K562 (cell line): ENCODE measurements at regions not wholly inside any gene's neighbourhood (a gene's known extent, or its start where the extent isn't known, plus 50 kb on each side); places are given as distances from the start of the nearest gene placed in this dataset.

Experiments used
- ATAC-seq: fragments of 200-7000 bp; cut with Tn5 transposase; 3 replicates; pipeline ENCODE4 v1.9.1; 2020; ENCODE audit warnings: moderate library complexity
- BruUV-seq: library from RNA; stranded (reverse); fragments of 400-500 nt; replicated peaks from 2 replicates; lab custom pipeline; 2021; lab: Mats Ljungman, UMichigan
- CTCF ChIA-PET: fragments of 300-600 bp; formaldehyde crosslinking; extraction: SDS; loops from one replicate; lab custom pipeline; 2021; ENCODE audit warnings: low intra/inter-chr PET ratio; lab: Yijun Ruan, JAX
- POLR2A ChIA-PET: fragments of 300-600, 350-650 bp; sonication (Branson Sonifier 250); formaldehyde crosslinking; extraction: SDS; loops from one replicate; lab custom pipeline; 2021; ENCODE audit warnings: antibody characterized with exemption, inconsistent platforms; lab: Yijun Ruan, JAX
- DNase-seq, 4 experiments: peaks; one replicate each; pipeline versions ENCODE4 v3.0.0 to v3.0.0-alpha.2; 2011 to 2018; ENCODE audit warnings: low spot score in 3 of 4, mixed read lengths in 3 of 4; ENCODE audit errors: extremely low read depth in 1 of 4
- FAIRE-seq: peaks from 2 replicates; lab custom pipeline; 2011; peaks lifted over from hg19 to GRCh38; lab: Jason Lieb, UNC
- H2AFZ ChIP-seq: 2 replicates; pipeline ENCODE4 v1.6.0; 2011; ENCODE audit warnings: low read depth, low read length, control low read depth, inconsistent platforms
- H3K27ac ChIP-seq: fragments of 200-600 bp; 3 replicates; pipeline ENCODE4 v1.8.0; 2011; ENCODE audit warnings: low read depth, mild to moderate bottlenecking, control low read depth, inconsistent platforms, low read length, moderate library complexity, mixed read lengths; ENCODE audit errors: extremely low read depth
- H3K27me3 ChIP-seq, 2 experiments: fragments of 300-600 bp in 1 of 2; 2 replicates in 1 of 2; 3 replicates in 1 of 2; pipeline versions ENCODE4 v1.6.0 to v1.8.0; 2011; ENCODE audit warnings: inconsistent platforms in 2 of 2, low read length in 2 of 2, mild to moderate bottlenecking in 1 of 2, mixed read lengths in 1 of 2, moderate library complexity in 1 of 2; ENCODE audit not compliant: control insufficient read depth in 2 of 2, insufficient read depth in 2 of 2
- H3K36me3 ChIP-seq: fragments of 300-600 bp; 3 replicates; pipeline ENCODE4 v1.8.0; 2011; ENCODE audit warnings: mild to moderate bottlenecking, low read length, inconsistent platforms; ENCODE audit not compliant: control insufficient read depth, insufficient read depth
- H3K4me1 ChIP-seq, 2 experiments: fragments of 200-600 bp in 1 of 2; replicated peaks in 1 of 2; 2 replicates in 1 of 2; 3 replicates in 1 of 2; pipeline versions ENCODE4 v1.5.1 to v1.8.0; 2011; ENCODE audit warnings: inconsistent platforms in 2 of 2, low read length in 2 of 2, mild to moderate bottlenecking in 1 of 2, mixed read lengths in 1 of 2, moderate library complexity in 1 of 2; ENCODE audit not compliant: control insufficient read depth in 2 of 2, insufficient read depth in 2 of 2
- H3K4me2 ChIP-seq: 2 replicates; pipeline ENCODE4 v1.6.1; 2011; ENCODE audit warnings: low read length, control low read depth, inconsistent platforms, mixed read lengths; ENCODE audit not compliant: insufficient read depth
- H3K4me3 ChIP-seq: fragments of 200-600 bp; sonication (generic), shearing (Covaris generic); 2 replicates; pipeline ENCODE4 v1.5.1; 2016; ENCODE audit warnings: control low read depth, inconsistent platforms
- H3K79me2 ChIP-seq: fragments of 200-600 bp; 3 replicates; pipeline ENCODE4 v1.8.0; 2011; ENCODE audit warnings: low read length, inconsistent platforms; ENCODE audit not compliant: control insufficient read depth, insufficient read depth
- H3K9ac ChIP-seq, 2 experiments: 2 replicates each; pipeline versions ENCODE4 v1.6.0 to v1.6.1; 2011; ENCODE audit warnings: low read depth in 2 of 2, low read length in 2 of 2, control low read depth in 1 of 2, inconsistent platforms in 1 of 2, mild to moderate bottlenecking in 1 of 2, mixed read lengths in 1 of 2; ENCODE audit not compliant: insufficient read depth in 1 of 2
- H3K9me1 ChIP-seq: one replicate; pipeline ENCODE4 v1.6.0; 2011; ENCODE audit warnings: inconsistent platforms, mild to moderate bottlenecking, low read length, moderate library complexity; ENCODE audit not compliant: control insufficient read depth, insufficient read depth
- H3K9me3 ChIP-seq: replicated peaks from 2 replicates; pipeline ENCODE4 v1.5.1; 2011; ENCODE audit warnings: low read depth, low read length, inconsistent platforms; ENCODE audit not compliant: control insufficient read depth, insufficient read depth
- H4K20me1 ChIP-seq: replicated peaks from 2 replicates; pipeline ENCODE4 v1.6.1; 2011; ENCODE audit warnings: low read length, inconsistent platforms, mixed read lengths; ENCODE audit not compliant: control insufficient read depth, insufficient read depth
- CBX1 ChIP-seq: sonication (generic); IDR thresholded peaks from 2 replicates; pipeline ENCODE4 v1.6.1; 2016; ENCODE audit warnings: antibody characterized with exemption, low read depth, mild to moderate bottlenecking
- CREM ChIP-seq: IDR thresholded peaks from 2 replicates; pipeline ENCODE4 v1.6.1; 2014; ENCODE audit warnings: antibody characterized with exemption, low read depth
- E2F8 ChIP-seq: fragments of 450-650 bp; IDR thresholded peaks from 2 replicates; pipeline ENCODE4 v1.7.1; 2018; ENCODE audit warnings: mild to moderate bottlenecking, low read depth; ENCODE audit not compliant: partially characterized antibody
- IRF1 ChIP-seq: sonication (generic); formaldehyde crosslinking; IDR thresholded peaks from 2 replicates; pipeline ENCODE4 v1.8.0; 2022; ENCODE audit warnings: missing genetic modification reagents, mild to moderate bottlenecking, borderline replicate concordance
- MAFG ChIP-seq: fragments of 450-650 bp; conservative IDR thresholded peaks from 2 replicates; pipeline ENCODE4 v1.6.1; 2016; ENCODE audit warnings: missing genetic modification characterization, missing compliant biosample characterization
- NFIC ChIP-seq: fragments of 450-650 bp; IDR thresholded peaks from 2 replicates; pipeline ENCODE4 v1.6.1; 2017; ENCODE audit warnings: mild to moderate bottlenecking, inconsistent platforms
- POU5F1 ChIP-seq: fragments of 150-350 bp; IDR thresholded peaks from 2 replicates; pipeline ENCODE4 v1.6.1; 2014; ENCODE audit warnings: borderline replicate concordance, low read length, low read depth, mild to moderate bottlenecking; ENCODE audit not compliant: partially characterized antibody
- RBM15 ChIP-seq: fragments of 200-400 bp; formaldehyde crosslinking; IDR thresholded peaks from 2 replicates; pipeline ENCODE4 v1.6.1; 2018; ENCODE audit warnings: mild to moderate bottlenecking, low read length, moderate library complexity; ENCODE audit not compliant: insufficient read depth
- RFX1 ChIP-seq: fragments of 450-650 bp; IDR thresholded peaks from 2 replicates; pipeline ENCODE4 v1.6.1; 2016; ENCODE audit warnings: mild to moderate bottlenecking, moderate library complexity
- SAFB ChIP-seq: fragments of 200-400 bp; formaldehyde crosslinking; IDR thresholded peaks from 2 replicates; pipeline ENCODE4 v1.6.1; 2017; ENCODE audit warnings: low read depth, low read length, borderline replicate concordance
- TRIM24 ChIP-seq, 2 experiments: fragments of 450-650 bp; IDR thresholded peaks; 2 replicates each; pipeline ENCODE4 v1.6.1; 2016
- XRCC4 ChIP-seq: IDR thresholded peaks from one replicate; pipeline ENCODE4 v1.6.1; 2011; ENCODE audit not compliant: insufficient read depth, insufficient read length; ENCODE audit errors: extremely low read depth
- ZBTB26 ChIP-seq: fragments of 450-650 bp; formaldehyde crosslinking; IDR thresholded peaks from 2 replicates; pipeline ENCODE4 v1.4.0; 2022; ENCODE audit warnings: missing genetic modification characterization
- ZBTB33 ChIP-seq: sonication (generic); formaldehyde crosslinking; IDR thresholded peaks from 2 replicates; pipeline ENCODE4 v1.8.1; 2023; ENCODE audit warnings: mild to moderate bottlenecking, missing genetic modification reagents
- WGBS: fragments of 100-300 bp; shearing (Covaris generic); methylation state at CpG from one replicate; pipeline ENCODE4 v1.1.6; 2016; ENCODE audit warnings: low coverage, mixed read lengths; ENCODE audit not compliant: insufficient coverage; ENCODE audit errors: missing lambda C conversion rate; 5-methylcytosine and 5-hydroxymethylcytosine counted together
- in situ Hi-C: fragments of 300-500 bp; cut with MboI; formaldehyde crosslinking; loops from 4 replicates; pipeline ENCODE4 v1.15.0; 2018; ENCODE audit warnings: inconsistent platforms, mixed read lengths
- intact Hi-C: fragments of 100-400 bp; cut with micrococcal nuclease; formaldehyde crosslinking; loops from 2 replicates; pipeline ENCODE4 v1.14.2; 2022

GRCh38 chr22:47997052-47997590, 1234.7 kb downstream of the TBC1D22A start:
- no peak for TF ChIP-seq IRF1 (CRISPR knock-in tag)
- TF ChIP-seq RFX1: no peak
- no peak for TF ChIP-seq TRIM24 (IDR thresholded peaks at IDR 0.05)
- TF ChIP-seq POU5F1: no peak
- TF ChIP-seq ZBTB26 (CRISPR knock-in tag): no peak
- no peak for TF ChIP-seq E2F8
- no peak for TF ChIP-seq RBM15
- no peak for TF ChIP-seq MAFG (tag)
- no peak for TF ChIP-seq NFIC
- no peak for TF ChIP-seq SAFB
- TF ChIP-seq XRCC4: no peak
- TF ChIP-seq CBX1: no peak
- TF ChIP-seq CREM: no peak
- no peak for TF ChIP-seq ZBTB33 (CRISPR knock-in tag)
- 0% methylated on average over 8 of the region's 10 CpGs for WGBS
- ATAC-seq (no peak), FAIRE-seq (no peak), DNase-seq (no peak)
- in situ Hi-C loops: no loop called here
- Histone ChIP-seq H3K27ac (no peak overlapping the region), H3K79me2 (no peaks in the 10 kb centered on the region), H3K4me3 (no peak overlapping the region), H2AFZ (no peak overlapping the region), H3K9ac (no peak overlapping the region), H3K27me3 (peaks cover 0 to 16% of the 10 kb centered on the region in 2 experiments; a peak in 2 of 5 replicates), H3K9me1 (no peaks in the 10 kb centered on the region), H3K4me1 (no peaks in the 10 kb centered on the region), H3K4me2 (no peak overlapping the region), H3K9me3 (no peaks in the 10 kb centered on the region), H4K20me1 (no peaks in the 10 kb centered on the region), H3K36me3 (no peaks in the 10 kb centered on the region)
- POLR2A ChIA-PET: no interaction called here
- BruUV-seq: no TSS peak
- intact Hi-C loops: no loop called here
- CTCF ChIA-PET: no interaction called here
